Adrenal gland (tissue), 5 donors: ENCODE measurements at regions not wholly inside any gene's neighbourhood (a gene's known extent, or its start where the extent isn't known, plus 50 kb on each side); places are given as distances from the start of the nearest gene placed in this dataset.

ENCODE experiments used
- POLR2A ChIP-seq, 2 donors: fragments of 450-650 bp; IDR thresholded peaks; one replicate each; pipeline ENCODE4 v1.6.1; 2017; ENCODE audit warnings: antibody characterized with exemption in 2 of 2, mild to moderate bottlenecking in 2 of 2, moderate library complexity in 1 of 2
- TF ChIP-seq, protein P1 (sequence below), 6 experiments: fragments of 450-650 bp in 4 of 6; fragments of 200-600 bp in 2 of 6; sonication (generic) in 1 of 6; IDR thresholded peaks; 1 replicate in 5 of 6; 2 replicates in 1 of 6; pipeline versions ENCODE4 v1.5.1 to v1.8.0; 2016 to 2021; ENCODE audit warnings: antibody characterized with exemption in 6 of 6, mild to moderate bottlenecking in 2 of 6, moderate library complexity in 1 of 6
- donor health status: DM: no; HTN: no; CAD: no.

GRCh38 chr6:145274083-145274482 is 461.2 kb downstream of the EPM2A start:
- no peak for TF ChIP-seq POLR2A (IDR thresholded peaks at IDR 0.05)
- TF ChIP-seq, protein P1, sequence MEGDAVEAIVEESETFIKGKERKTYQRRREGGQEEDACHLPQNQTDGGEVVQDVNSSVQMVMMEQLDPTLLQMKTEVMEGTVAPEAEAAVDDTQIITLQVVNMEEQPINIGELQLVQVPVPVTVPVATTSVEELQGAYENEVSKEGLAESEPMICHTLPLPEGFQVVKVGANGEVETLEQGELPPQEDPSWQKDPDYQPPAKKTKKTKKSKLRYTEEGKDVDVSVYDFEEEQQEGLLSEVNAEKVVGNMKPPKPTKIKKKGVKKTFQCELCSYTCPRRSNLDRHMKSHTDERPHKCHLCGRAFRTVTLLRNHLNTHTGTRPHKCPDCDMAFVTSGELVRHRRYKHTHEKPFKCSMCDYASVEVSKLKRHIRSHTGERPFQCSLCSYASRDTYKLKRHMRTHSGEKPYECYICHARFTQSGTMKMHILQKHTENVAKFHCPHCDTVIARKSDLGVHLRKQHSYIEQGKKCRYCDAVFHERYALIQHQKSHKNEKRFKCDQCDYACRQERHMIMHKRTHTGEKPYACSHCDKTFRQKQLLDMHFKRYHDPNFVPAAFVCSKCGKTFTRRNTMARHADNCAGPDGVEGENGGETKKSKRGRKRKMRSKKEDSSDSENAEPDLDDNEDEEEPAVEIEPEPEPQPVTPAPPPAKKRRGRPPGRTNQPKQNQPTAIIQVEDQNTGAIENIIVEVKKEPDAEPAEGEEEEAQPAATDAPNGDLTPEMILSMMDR (IDR thresholded peaks at IDR 0.05) = no peak
